A549 (cell line): ENCODE measurements at regions not wholly inside any gene's neighbourhood (a gene's known extent, or its start where the extent isn't known, plus 50 kb on each side); places are given as distances from the start of the nearest gene placed in this dataset.
"Not testable (repeated sequence)": the region's sequence is repeated elsewhere in the genome, so short reads cannot be mapped to it uniquely, and the experiment has no call there.

Experiments used
- ATAC-seq, 2 experiments: fragments of 200-7000 bp in 1 of 2; fragments of >200 bp in 1 of 2; cut with Nextera tagmentation in 1 of 2; cut with Tn5 transposase in 1 of 2; 3 replicates each; pipeline versions ENCODE4 v1.8.0 to v1.9.1; 2018 to 2020; ENCODE audit warnings: mild to moderate bottlenecking in 1 of 2, moderate library complexity in 1 of 2
- CTCF ChIA-PET: fragments of 300-600 bp; sonication (Branson Sonifier 250); formaldehyde crosslinking; extraction: SDS; loops from one replicate; lab custom pipeline; 2021; ENCODE audit warnings: antibody characterized with exemption, inconsistent platforms; lab: Yijun Ruan, JAX
- POLR2A ChIA-PET: fragments of 350-600 bp; formaldehyde crosslinking; extraction: SDS; loops from one replicate; lab custom pipeline; 2021; ENCODE audit warnings: antibody characterized with exemption, inconsistent platforms; lab: Yijun Ruan, JAX
- DNase-seq, 2 experiments: peaks; one replicate each; pipeline versions ENCODE4 v3.0.0 to v3.0.0-alpha.2; 2011 to 2016; ENCODE audit warnings: low read depth in 1 of 2, low spot score in 1 of 2
- FAIRE-seq: peaks from 2 replicates; lab custom pipeline; 2011; peaks lifted over from hg19 to GRCh38; lab: Jason Lieb, UNC
- H3K27ac ChIP-seq, 2 experiments: fragments of >200 bp; sonication (Bioruptor Twin); formaldehyde crosslinking; 3 replicates each; pipeline ENCODE4 v1.5.1; 2016 to 2017
- H3K4me1 ChIP-seq: fragments of >200 bp; sonication (Bioruptor Twin); formaldehyde crosslinking; 3 replicates; pipeline ENCODE4 v1.6.1; 2016
- H3K4me2 ChIP-seq: fragments of >200 bp; sonication (Bioruptor Twin); formaldehyde crosslinking; 3 replicates; pipeline ENCODE4 v1.6.1; 2016
- H3K4me3 ChIP-seq: fragments of >200 bp; sonication (Bioruptor Twin); formaldehyde crosslinking; 3 replicates; pipeline ENCODE4 v1.5.1; 2016
- H3K9me3 ChIP-seq: fragments of >200 bp; sonication (Bioruptor Twin); formaldehyde crosslinking; 3 replicates; pipeline ENCODE4 v1.6.1; 2016
- ATOH8 ChIP-seq: fragments of 250-450 bp; sonication (Bioruptor Pico); IDR thresholded peaks from 2 replicates; pipeline ENCODE4 v1.5.0; 2020; ENCODE audit warnings: low read depth, mild to moderate bottlenecking, moderate library complexity
- BCL3 ChIP-seq: fragments of >200 bp; sonication (Bioruptor Twin); formaldehyde crosslinking; IDR thresholded peaks from 3 replicates; pipeline ENCODE4 v1.6.1; 2016
- BHLHE40 ChIP-seq: IDR thresholded peaks from 2 replicates; pipeline ENCODE4 v1.6.1; 2012; ENCODE audit warnings: low read depth, low read length, inconsistent platforms
- CBX2 ChIP-seq: fragments of 200-600 bp; sonication (generic); IDR thresholded peaks from 2 replicates; pipeline ENCODE4 v1.6.1; 2016; ENCODE audit warnings: low read depth, mild to moderate bottlenecking, borderline replicate concordance
- CBX8 ChIP-seq: fragments of 200-600 bp; sonication (generic); IDR thresholded peaks from 2 replicates; pipeline ENCODE4 v1.6.1; 2016
- CHD2 ChIP-seq: fragments of 150-350 bp; IDR thresholded peaks from 2 replicates; pipeline ENCODE4 v1.6.1; 2014; ENCODE audit warnings: low read length; ENCODE audit not compliant: partially characterized antibody
- CHD4 ChIP-seq: fragments of 200-600 bp; sonication (generic); IDR thresholded peaks from 2 replicates; pipeline ENCODE4 v1.6.1; 2016; ENCODE audit warnings: antibody characterized with exemption, mild to moderate bottlenecking, borderline replicate concordance
- E2F6 ChIP-seq: IDR thresholded peaks from 2 replicates; pipeline ENCODE4 v1.6.1; 2012; ENCODE audit warnings: low read depth, borderline replicate concordance
- ELK1 ChIP-seq: fragments of 150-350 bp; IDR thresholded peaks from 2 replicates; pipeline ENCODE4 v1.6.1; 2014; ENCODE audit warnings: low read depth, mild to moderate bottlenecking, low read length
- EP300 ChIP-seq, 2 experiments: fragments of >200 bp; sonication (Bioruptor Twin); formaldehyde crosslinking; IDR thresholded peaks; 2 replicates in 1 of 2; 3 replicates in 1 of 2; pipeline ENCODE4 v1.6.1; 2016 to 2017
- ESRRA ChIP-seq: fragments of 150-350 bp; IDR thresholded peaks from 2 replicates; pipeline ENCODE4 v1.6.1; 2014; ENCODE audit warnings: mild to moderate bottlenecking, low read length, borderline replicate concordance
- FOSL2 ChIP-seq, 2 experiments: fragments of 450-650 bp in 1 of 2; fragments of >200 bp in 1 of 2; sonication (Bioruptor Twin) in 1 of 2; formaldehyde crosslinking; IDR thresholded peaks; 2 replicates each; pipeline versions ENCODE4 v1.5.0 to v1.6.1; 2016 to 2020; ENCODE audit warnings: mild to moderate bottlenecking in 1 of 2, moderate library complexity in 1 of 2
- FOXS1 ChIP-seq: fragments of 250-450 bp; sonication (Bioruptor Pico); IDR thresholded peaks from 2 replicates; pipeline ENCODE4 v1.5.0; 2020; ENCODE audit warnings: mild to moderate bottlenecking, moderate library complexity
- GATA3 ChIP-seq: IDR thresholded peaks from 2 replicates; pipeline ENCODE4 v1.6.1; 2012; ENCODE audit warnings: borderline replicate concordance
- HOXB13 ChIP-seq: fragments of 250-450 bp; sonication (Bioruptor Pico); IDR thresholded peaks from 2 replicates; pipeline ENCODE4 v1.5.0; 2020; ENCODE audit warnings: low read depth, mild to moderate bottlenecking, moderate library complexity
- JUN ChIP-seq, 2 experiments: fragments of >200 bp; sonication (Bioruptor Twin); formaldehyde crosslinking; IDR thresholded peaks; 2 replicates in 1 of 2; 3 replicates in 1 of 2; pipeline ENCODE4 v1.6.1; 2016 to 2017
- MYC ChIP-seq: IDR thresholded peaks from 2 replicates; pipeline ENCODE4 v1.6.1; 2012; ENCODE audit warnings: mild to moderate bottlenecking, inconsistent platforms, low read length, improper control_type of control experiment, borderline replicate concordance
- NPAS2 ChIP-seq: fragments of 250-450 bp; sonication (Bioruptor Pico); IDR thresholded peaks from 2 replicates; pipeline ENCODE4 v1.8.0; 2022; ENCODE audit warnings: mild to moderate bottlenecking, moderate library complexity, borderline replicate concordance
- RAD21 ChIP-seq, 2 experiments: fragments of >200 bp in 1 of 2; sonication (Bioruptor Twin) in 1 of 2; formaldehyde crosslinking in 1 of 2; IDR thresholded peaks in 1 of 2; conservative IDR thresholded peaks in 1 of 2; 2 replicates in 1 of 2; 3 replicates in 1 of 2; pipeline ENCODE4 v1.6.1; 2012 to 2018; ENCODE audit warnings: inconsistent platforms in 1 of 2
- RARB ChIP-seq: fragments of 250-450 bp; sonication (Bioruptor Pico); IDR thresholded peaks from 2 replicates; pipeline ENCODE4 v1.8.0; 2021; ENCODE audit warnings: mild to moderate bottlenecking, moderate library complexity
- REST ChIP-seq: fragments of 200-600 bp; sonication (generic); IDR thresholded peaks from 2 replicates; pipeline ENCODE4 v1.6.1; 2016; ENCODE audit warnings: antibody characterized with exemption, mild to moderate bottlenecking, moderate library complexity
- RNF2 ChIP-seq: fragments of 200-600 bp; sonication (generic); IDR thresholded peaks from 2 replicates; pipeline ENCODE4 v1.6.1; 2016; ENCODE audit warnings: low read depth, mild to moderate bottlenecking, antibody characterized with exemption, moderate library complexity, borderline replicate concordance
- SREBF2 ChIP-seq: fragments of 450-650 bp; IDR thresholded peaks from 2 replicates; pipeline ENCODE4 v1.6.1; 2014; ENCODE audit warnings: mild to moderate bottlenecking, moderate library complexity
- ZFP36 ChIP-seq: fragments of 450-650 bp; IDR thresholded peaks from 2 replicates; pipeline ENCODE4 v1.6.1; 2014; ENCODE audit warnings: borderline replicate concordance; ENCODE audit not compliant: partially characterized antibody
- WGBS: methylation state at CpG from one replicate; pipeline ENCODE4 v1.1.6; 2017; ENCODE audit errors: missing lambda C conversion rate; 5-methylcytosine and 5-hydroxymethylcytosine counted together

GRCh38 chr15:93734976-93735375 lies 496.4 kb upstream of the MCTP2 start:
- H3K9me3 ChIP-seq, FAIRE-seq, H3K4me3 ChIP-seq, POLR2A ChIA-PET, H3K4me1 ChIP-seq, H3K4me2 ChIP-seq, ATAC-seq, DNase-seq, H3K27ac ChIP-seq, CTCF ChIA-PET: not testable (repeated sequence)
- WGBS = 46% methylated on average over 8 of the region's 8 CpGs

GRCh38 chr15:93730724-93731123 lies 500.6 kb upstream of the MCTP2 start:
- H3K27ac ChIP-seq = no peak overlapping the region
- H3K4me3 ChIP-seq = no peak overlapping the region
- no peak overlapping the region for H3K4me2 ChIP-seq
- ChIA-PET POLR2A (no interaction called here), CTCF (no interaction called here)
- 22% methylated on average over 11 of the region's 11 CpGs for WGBS
- H3K9me3 ChIP-seq = no peaks in the 10 kb centered on the region
- H3K4me1 ChIP-seq = no peaks in the 10 kb centered on the region
- ATAC-seq = no peak
- no peak for DNase-seq
- TF ChIP-seq EP300 (IDR thresholded peaks at IDR 0.05) (no peak), E2F6 (no peak), MYC (no peak), CHD4 (no peak), ZFP36 (no peak), NPAS2 (CRISPR knock-in tag) (no peak), CHD2 (no peak), HOXB13 (no peak), FOSL2 (IDR thresholded peaks at IDR 0.05) (no peak), FOSL2 (CRISPR knock-in tag; IDR thresholded peaks at IDR 0.05) (no peak), CBX2 (no peak), RNF2 (no peak), RARB (CRISPR knock-in tag) (no peak), ATOH8 (no peak)
- no peak for FAIRE-seq

- Histone ChIP-seq H3K4me1 (no peaks in the 10 kb centered on the region), H3K4me2 (no peak overlapping the region), H3K27ac (no peak overlapping the region), H3K9me3 (no peaks in the 10 kb centered on the region), H3K4me3 (no peak overlapping the region)
- POLR2A ChIA-PET = no interaction called here
- DNase-seq = no peak
- FAIRE-seq = no peak
- no peak for ATAC-seq
- CTCF ChIA-PET = no interaction called here
- TF ChIP-seq HOXB13 (no peak), BCL3 (no peak), GATA3 (no peak), ESRRA (no peak), CHD4 (no peak), RAD21 (conservative IDR thresholded peaks at IDR 0.05 in 1 of 2, IDR thresholded peaks at IDR 0.05 in 1 of 2) (no peak), RARB (CRISPR knock-in tag) (no peak), MYC (no peak), BHLHE40 (no peak), JUN (IDR thresholded peaks at IDR 0.05) (no peak), FOXS1 (no peak), ELK1 (no peak), CBX8 (no peak), REST (no peak), SREBF2 (no peak)
These were observed 509.2 kb upstream of the MCTP2 start for GRCh38 chr15:93722165-93722564.
